ENCODE measurements at regions not wholly inside any gene's neighbourhood (a gene's known extent, or its start where the extent isn't known, plus 50 kb on each side); places are given as distances from the start of the nearest gene placed in this dataset.

DNA sequence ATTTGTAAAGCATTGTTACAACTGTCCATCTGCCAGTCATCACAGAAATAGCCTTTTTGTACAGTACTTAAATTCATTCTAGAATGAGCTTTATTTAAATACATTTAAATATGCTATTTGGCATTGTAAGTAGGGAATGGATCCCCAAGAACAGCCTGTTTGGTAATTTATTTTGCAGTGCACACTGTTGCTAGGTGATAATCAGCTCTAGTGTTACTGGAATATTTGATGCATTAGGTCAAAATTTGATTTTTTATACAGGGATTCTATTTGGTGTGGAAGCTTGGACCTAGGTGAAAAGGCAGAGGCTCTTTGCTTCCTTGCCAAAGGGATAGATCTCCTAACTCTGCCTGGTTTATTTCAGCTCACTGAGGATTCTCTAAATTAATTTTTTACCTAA is 593.7 kb downstream of the EPM2A start:
- Histone ChIP-seq H3K9ac (ENCODE audit: low read length) (no peak overlapping the region), H3K4me1 (ENCODE audit: insufficient read depth, low read length) (no peaks in the 10 kb centered on the region), H3K27ac (ENCODE audit: low read length) (no peak overlapping the region), H3K79me2 (ENCODE audit: low read length) (no peaks in the 10 kb centered on the region), H3K4me2 (ENCODE audit: low read length) (no peak overlapping the region), H3K4me3 (ENCODE audit: low read length) (no peak overlapping the region), H3K9me2 (replicated peaks; ENCODE audit: low read length) (no peaks in the 10 kb centered on the region), H2AFZ (ENCODE audit: low read length) (no peak overlapping the region), H3K27me3 (ENCODE audit: low read length) (no peaks in the 10 kb centered on the region), H4K20me1 (ENCODE audit: low read length) (no peaks in the 10 kb centered on the region), H3K9me3 (ENCODE audit: low read length) (no peaks in the 10 kb centered on the region), H3F3A (ENCODE audit: low read length, unreplicated experiment) (no peaks in the 10 kb centered on the region), H3K36me3 (ENCODE audit: low read depth, low read length) (no peaks in the 10 kb centered on the region)
- TF ChIP-seq EZH2phosphoT487 (IDR thresholded peaks at IDR 0.05; ENCODE audit: borderline replicate concordance, low read length) (no peak), EZH2 (IDR thresholded peaks at IDR 0.05; ENCODE audit: low read length, unreplicated experiment) (no peak)
- TF ChIP-seq, protein P1, sequence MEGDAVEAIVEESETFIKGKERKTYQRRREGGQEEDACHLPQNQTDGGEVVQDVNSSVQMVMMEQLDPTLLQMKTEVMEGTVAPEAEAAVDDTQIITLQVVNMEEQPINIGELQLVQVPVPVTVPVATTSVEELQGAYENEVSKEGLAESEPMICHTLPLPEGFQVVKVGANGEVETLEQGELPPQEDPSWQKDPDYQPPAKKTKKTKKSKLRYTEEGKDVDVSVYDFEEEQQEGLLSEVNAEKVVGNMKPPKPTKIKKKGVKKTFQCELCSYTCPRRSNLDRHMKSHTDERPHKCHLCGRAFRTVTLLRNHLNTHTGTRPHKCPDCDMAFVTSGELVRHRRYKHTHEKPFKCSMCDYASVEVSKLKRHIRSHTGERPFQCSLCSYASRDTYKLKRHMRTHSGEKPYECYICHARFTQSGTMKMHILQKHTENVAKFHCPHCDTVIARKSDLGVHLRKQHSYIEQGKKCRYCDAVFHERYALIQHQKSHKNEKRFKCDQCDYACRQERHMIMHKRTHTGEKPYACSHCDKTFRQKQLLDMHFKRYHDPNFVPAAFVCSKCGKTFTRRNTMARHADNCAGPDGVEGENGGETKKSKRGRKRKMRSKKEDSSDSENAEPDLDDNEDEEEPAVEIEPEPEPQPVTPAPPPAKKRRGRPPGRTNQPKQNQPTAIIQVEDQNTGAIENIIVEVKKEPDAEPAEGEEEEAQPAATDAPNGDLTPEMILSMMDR (conservative IDR thresholded peaks at IDR 0.05; ENCODE audit: low read depth, low read length) = no peak
- ATAC-seq = no peak
- POLR2A ChIA-PET (ENCODE audit: unreplicated experiment) = no interaction called here
- intact Hi-C loops (cut with micrococcal nuclease) = loop anchor here (10.0 kb wide), 1 partner anchor 493 kb away; no protein-coding TSS in a partner anchor
- DNase-seq = no peak
- BruUV-seq (replicated peaks) = no TSS peak
- CTCF ChIA-PET = no interaction called here

DNA sequence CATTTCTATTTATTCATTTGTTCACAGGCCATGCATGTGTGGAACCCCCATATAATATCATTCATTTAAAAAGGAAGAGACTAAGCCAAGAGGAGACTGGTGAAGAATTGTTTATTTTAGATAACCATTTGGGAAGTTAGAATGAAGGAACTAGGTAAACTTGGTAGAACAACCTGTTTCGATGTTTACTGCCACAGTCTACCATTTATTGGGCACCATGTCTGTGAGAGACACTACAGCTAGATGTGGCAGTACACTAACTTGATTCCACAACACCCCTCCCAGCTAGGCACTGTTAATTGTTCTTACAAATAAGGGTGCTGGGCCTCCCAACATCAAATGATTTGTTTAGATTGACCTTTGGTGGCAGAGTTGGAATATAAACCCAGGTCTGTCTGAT is 592.4 kb downstream of the EPM2A start:
- intact Hi-C loops (cut with micrococcal nuclease) = loop anchor here (10.0 kb wide), 1 partner anchor 492 kb away; no protein-coding TSS in a partner anchor
- POLR2A ChIA-PET (ENCODE audit: unreplicated experiment) = no interaction called here

DNA sequence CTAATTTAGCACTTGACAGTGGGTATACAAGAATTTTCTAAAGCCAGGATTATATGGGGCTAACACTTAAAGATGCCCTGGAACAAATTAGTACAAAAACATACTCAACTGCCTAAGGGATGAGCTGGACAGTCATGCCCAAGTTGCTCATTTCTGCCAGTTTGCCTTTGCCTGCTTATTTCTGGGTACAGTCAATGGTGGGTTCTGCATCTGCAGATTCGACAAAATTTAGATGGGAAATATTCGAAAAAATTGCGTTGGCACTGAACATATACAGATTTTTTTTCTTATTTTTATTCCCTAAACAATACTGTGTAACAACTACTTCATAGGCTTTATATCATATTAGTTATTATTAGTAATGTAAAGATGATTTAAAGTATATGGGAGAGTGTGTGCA is 591.9 kb downstream of the EPM2A start:
- Histone ChIP-seq H3K4me1 (ENCODE audit: insufficient read depth, low read length) (peaks cover 12% of the 10 kb centered on the region), H3K4me2 (ENCODE audit: low read length) (no peak overlapping the region), H3K36me3 (ENCODE audit: low read depth, low read length) (no peaks in the 10 kb centered on the region), H3K9me3 (ENCODE audit: low read length) (no peaks in the 10 kb centered on the region), H3K4me3 (ENCODE audit: low read length) (no peak overlapping the region), H3K79me2 (ENCODE audit: low read length) (no peaks in the 10 kb centered on the region), H3K27me3 (ENCODE audit: low read length) (no peaks in the 10 kb centered on the region), H3F3A (ENCODE audit: low read length, unreplicated experiment) (no peaks in the 10 kb centered on the region), H3K27ac (ENCODE audit: low read length) (no peak overlapping the region), H2AFZ (ENCODE audit: low read length) (no peak overlapping the region), H3K9me2 (replicated peaks; ENCODE audit: low read length) (no peaks in the 10 kb centered on the region), H4K20me1 (ENCODE audit: low read length) (no peaks in the 10 kb centered on the region), H3K9ac (ENCODE audit: low read length) (no peak overlapping the region)
- ATAC-seq (no peak), DNase-seq (no peak)
- ChIA-PET POLR2A (ENCODE audit: unreplicated experiment) (no interaction called here), CTCF (no interaction called here)
- TF ChIP-seq EZH2phosphoT487 (IDR thresholded peaks at IDR 0.05; ENCODE audit: borderline replicate concordance, low read length) (no peak), EZH2 (IDR thresholded peaks at IDR 0.05; ENCODE audit: low read length, unreplicated experiment) (no peak)
- BruUV-seq (replicated peaks) = no TSS peak
- intact Hi-C loops (cut with micrococcal nuclease) = loop anchor here (10.0 kb wide), 1 partner anchor 491 kb away; no protein-coding TSS in a partner anchor

More for the DNA sequence above, 592.4 kb downstream of the EPM2A start:
- H3K4me2 ChIP-seq (ENCODE audit: low read length) = no peak overlapping the region
- H3K27me3 ChIP-seq (ENCODE audit: low read length) = no peaks in the 10 kb centered on the region
- no peaks in the 10 kb centered on the region for H3K9me3 ChIP-seq (ENCODE audit: low read length)
- BruUV-seq (replicated peaks) = no TSS peak
- H4K20me1 ChIP-seq (ENCODE audit: low read length) = no peaks in the 10 kb centered on the region
- no peaks in the 10 kb centered on the region for H3K36me3 ChIP-seq (ENCODE audit: low read depth, low read length)
- H2AFZ ChIP-seq (ENCODE audit: low read length) = no peak overlapping the region
- H3K9me2 ChIP-seq (replicated peaks; ENCODE audit: low read length) = no peaks in the 10 kb centered on the region
- TF ChIP-seq, protein P1 (conservative IDR thresholded peaks at IDR 0.05; ENCODE audit: low read depth, low read length) = no peak
- TF ChIP-seq EZH2phosphoT487 (IDR thresholded peaks at IDR 0.05; ENCODE audit: borderline replicate concordance, low read length) (no peak), EZH2 (IDR thresholded peaks at IDR 0.05; ENCODE audit: low read length, unreplicated experiment) (no peak)
- H3K9ac ChIP-seq (ENCODE audit: low read length) = no peak overlapping the region
- no peak for DNase-seq
- H3K79me2 ChIP-seq (ENCODE audit: low read length) = no peaks in the 10 kb centered on the region
- no peak for ATAC-seq
- H3K4me1 ChIP-seq (ENCODE audit: insufficient read depth, low read length) = peaks cover 8% of the 10 kb centered on the region
- CTCF ChIA-PET = no interaction called here
- no peaks in the 10 kb centered on the region for H3F3A ChIP-seq (ENCODE audit: low read length, unreplicated experiment)
- H3K4me3 ChIP-seq (ENCODE audit: low read length) = no peak overlapping the region
- H3K27ac ChIP-seq (ENCODE audit: low read length) = no peak overlapping the region

All from PC-3 (cell line).